ENCODE measurements at regions not wholly inside any gene's neighbourhood (a gene's known extent, or its start where the extent isn't known, plus 50 kb on each side); places are given as distances from the start of the nearest gene placed in this dataset.

- Mint-ChIP-seq H3K4me3 (no peak overlapping the region), H3K27ac (no peak overlapping the region), H3K27me3 (ENCODE audit: low read depth, poor library complexity) (no peaks in the 10 kb centered on the region), H3K4me1 (no peaks in the 10 kb centered on the region), H3K9me3 (peaks cover 9% of the 10 kb centered on the region), H3K36me3 (ENCODE audit: low read depth) (peaks cover 11% of the 10 kb centered on the region)
- DNase-seq, result no peak
- TF ChIP-seq CTCF (IDR thresholded peaks at IDR 0.05), result no peak
Measured at GRCh38 chr14:41037388-41037787, 569.3 kb upstream of the LRFN5 start.

- Mint-ChIP-seq H3K9me3 (peaks cover 22% of the 10 kb centered on the region), H3K4me3 (no peak overlapping the region), H3K27me3 (ENCODE audit: low read depth, poor library complexity) (no peaks in the 10 kb centered on the region), H3K36me3 (ENCODE audit: low read depth) (peaks cover 29% of the 10 kb centered on the region), H3K27ac (no peak overlapping the region), H3K4me1 (no peaks in the 10 kb centered on the region)
- TF ChIP-seq CTCF (IDR thresholded peaks at IDR 0.05), result no peak
- no peak for DNase-seq
Measured at GRCh38 chr14:41034969-41035368, 571.7 kb upstream of the LRFN5 start.

- DNase-seq, result no peak
- no peaks in the 10 kb centered on the region for H3K27me3 Mint-ChIP-seq (ENCODE audit: low read depth, poor library complexity)
- peaks cover 16% of the 10 kb centered on the region for H3K9me3 Mint-ChIP-seq
- no peak for TF ChIP-seq CTCF (IDR thresholded peaks at IDR 0.05)
- peaks cover 33% of the 10 kb centered on the region for H3K36me3 Mint-ChIP-seq (ENCODE audit: low read depth)
- no peak overlapping the region for H3K27ac Mint-ChIP-seq
- no peak overlapping the region for H3K4me3 Mint-ChIP-seq
- no peaks in the 10 kb centered on the region for H3K4me1 Mint-ChIP-seq
Measured at GRCh38 chr14:41022932-41023331, 583.7 kb upstream of the LRFN5 start.

DNA sequence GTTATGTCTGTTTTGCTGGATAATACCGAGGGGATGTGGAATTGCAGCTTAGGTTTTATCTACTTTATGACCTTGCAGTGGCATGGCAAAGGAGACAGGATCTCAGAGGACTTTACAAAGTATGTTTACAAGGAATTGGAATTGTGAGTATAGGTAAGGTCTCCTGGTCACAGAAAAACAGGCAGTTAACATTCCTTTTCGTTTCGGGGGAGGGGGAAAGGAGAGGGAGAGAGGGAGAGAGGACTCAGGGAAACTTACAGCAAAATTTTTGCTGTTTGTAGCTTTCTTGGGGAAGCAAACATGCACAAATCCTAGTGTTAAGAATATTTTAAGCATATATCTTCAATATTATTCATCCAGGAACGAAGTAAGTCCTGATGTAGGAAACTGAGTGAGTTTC lies 590.5 kb upstream of the LRFN5 start:
- no peak for DNase-seq
- peak overlapping the region; percentile 30 for H3K27ac Mint-ChIP-seq
- peaks cover 5% of the 10 kb centered on the region for H3K4me1 Mint-ChIP-seq
- H3K36me3 Mint-ChIP-seq (ENCODE audit: low read depth), result peaks cover 19% of the 10 kb centered on the region
- H3K4me3 Mint-ChIP-seq, result no peak overlapping the region
- no peaks in the 10 kb centered on the region for H3K27me3 Mint-ChIP-seq (ENCODE audit: low read depth, poor library complexity)
- H3K9me3 Mint-ChIP-seq, result peaks cover 2% of the 10 kb centered on the region
- TF ChIP-seq CTCF (IDR thresholded peaks at IDR 0.05), result no peak

DNA sequence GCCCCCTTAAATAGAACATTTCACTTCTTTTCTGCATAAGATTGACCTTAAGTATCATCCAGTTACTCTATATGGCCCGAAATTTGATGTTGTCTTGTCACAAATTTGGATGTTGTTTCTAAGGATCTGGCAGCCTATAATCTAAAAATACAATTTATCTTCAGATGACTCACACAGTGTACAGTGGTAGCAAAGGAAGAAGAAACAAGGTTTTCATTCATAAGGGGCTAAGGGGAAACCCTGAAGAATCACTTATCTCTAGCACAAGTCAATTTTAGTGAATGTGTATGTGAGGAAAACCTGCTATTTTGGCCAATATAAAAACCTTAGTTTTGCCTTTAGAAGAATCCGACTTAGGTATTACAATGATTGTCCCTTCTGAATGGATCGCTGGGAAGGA lies 606.3 kb upstream of the LRFN5 start:
- Mint-ChIP-seq H3K4me1 (no peaks in the 10 kb centered on the region), H3K36me3 (ENCODE audit: low read depth) (peaks cover 22% of the 10 kb centered on the region), H3K4me3 (no peak overlapping the region), H3K9me3 (no peaks in the 10 kb centered on the region), H3K27ac (no peak overlapping the region), H3K27me3 (ENCODE audit: low read depth, poor library complexity) (no peaks in the 10 kb centered on the region)
- DNase-seq, result no peak
- TF ChIP-seq CTCF (IDR thresholded peaks at IDR 0.05), result no peak

DNA sequence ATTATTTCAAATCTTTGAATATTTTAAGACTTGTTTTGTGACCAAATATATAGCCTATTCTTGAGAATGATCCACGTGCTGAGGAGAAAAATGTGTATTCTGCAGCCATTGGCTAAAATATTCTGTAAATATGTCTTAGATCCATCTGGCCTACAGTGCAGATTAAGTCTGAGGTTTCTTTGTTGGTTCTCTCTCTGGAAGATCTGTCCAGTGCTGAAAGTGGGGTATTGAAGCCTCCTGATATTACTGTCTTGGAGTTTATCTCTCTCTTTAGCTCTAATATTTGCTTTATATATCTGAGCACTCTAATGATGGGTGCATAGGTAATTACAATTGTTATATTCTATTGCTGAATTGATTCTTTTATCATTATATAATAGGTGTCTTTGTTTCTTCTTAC lies 617.4 kb upstream of the LRFN5 start:
- no peak for DNase-seq
- no peaks in the 10 kb centered on the region for H3K4me1 Mint-ChIP-seq
- H3K9me3 Mint-ChIP-seq, result peaks cover 25% of the 10 kb centered on the region
- peaks cover 59% of the 10 kb centered on the region for H3K36me3 Mint-ChIP-seq (ENCODE audit: low read depth)
- no peak overlapping the region for H3K27ac Mint-ChIP-seq
- no peak overlapping the region for H3K4me3 Mint-ChIP-seq
- H3K27me3 Mint-ChIP-seq (ENCODE audit: low read depth, poor library complexity), result no peaks in the 10 kb centered on the region
- TF ChIP-seq CTCF (IDR thresholded peaks at IDR 0.05), result no peak
